Gastroesophageal sphincter (tissue), 3 donors: ENCODE measurements at regions not wholly inside any gene's neighbourhood (a gene's known extent, or its start where the extent isn't known, plus 50 kb on each side); places are given as distances from the start of the nearest gene placed in this dataset.

Experiments used
- EP300 ChIP-seq: sonication (generic); formaldehyde crosslinking; IDR thresholded peaks from one replicate; pipeline ENCODE4 v1.6.1; 2017; ENCODE audit warnings: antibody characterized with exemption, mild to moderate bottlenecking
- TF ChIP-seq, protein P1 (sequence below), 4 experiments: fragments of 200-600 bp in 2 of 4; fragments of 450-650 bp in 2 of 4; sonication (generic) in 1 of 4; IDR thresholded peaks; one replicate each; pipeline ENCODE4 v1.5.1; 2017 to 2019; ENCODE audit warnings: antibody characterized with exemption in 4 of 4, mild to moderate bottlenecking in 2 of 4, moderate library complexity in 2 of 4

DNA sequence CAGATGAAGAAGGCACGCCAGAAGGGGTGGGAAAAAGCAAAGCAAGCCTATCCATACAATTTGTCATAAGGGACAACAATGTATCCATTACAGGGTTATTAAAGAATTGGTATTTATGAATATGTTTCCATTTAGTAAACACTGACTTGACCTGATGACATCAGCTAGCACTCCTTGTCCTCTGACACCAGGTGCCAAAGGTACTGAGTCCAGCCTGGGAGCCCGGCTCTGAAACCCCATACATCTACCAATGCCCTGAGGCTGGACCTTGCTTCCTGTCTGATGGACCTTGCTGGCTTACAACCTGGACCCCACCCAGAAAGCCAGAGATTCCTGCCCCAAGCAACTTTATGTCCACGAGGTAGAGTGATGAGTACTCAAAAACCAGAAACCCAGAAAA lies 263.0 kb upstream of the ATP11B start:
- TF ChIP-seq, protein P1, sequence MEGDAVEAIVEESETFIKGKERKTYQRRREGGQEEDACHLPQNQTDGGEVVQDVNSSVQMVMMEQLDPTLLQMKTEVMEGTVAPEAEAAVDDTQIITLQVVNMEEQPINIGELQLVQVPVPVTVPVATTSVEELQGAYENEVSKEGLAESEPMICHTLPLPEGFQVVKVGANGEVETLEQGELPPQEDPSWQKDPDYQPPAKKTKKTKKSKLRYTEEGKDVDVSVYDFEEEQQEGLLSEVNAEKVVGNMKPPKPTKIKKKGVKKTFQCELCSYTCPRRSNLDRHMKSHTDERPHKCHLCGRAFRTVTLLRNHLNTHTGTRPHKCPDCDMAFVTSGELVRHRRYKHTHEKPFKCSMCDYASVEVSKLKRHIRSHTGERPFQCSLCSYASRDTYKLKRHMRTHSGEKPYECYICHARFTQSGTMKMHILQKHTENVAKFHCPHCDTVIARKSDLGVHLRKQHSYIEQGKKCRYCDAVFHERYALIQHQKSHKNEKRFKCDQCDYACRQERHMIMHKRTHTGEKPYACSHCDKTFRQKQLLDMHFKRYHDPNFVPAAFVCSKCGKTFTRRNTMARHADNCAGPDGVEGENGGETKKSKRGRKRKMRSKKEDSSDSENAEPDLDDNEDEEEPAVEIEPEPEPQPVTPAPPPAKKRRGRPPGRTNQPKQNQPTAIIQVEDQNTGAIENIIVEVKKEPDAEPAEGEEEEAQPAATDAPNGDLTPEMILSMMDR (IDR thresholded peaks at IDR 0.05) = no peak
- TF ChIP-seq EP300 = no peak
